ENCODE measurements at regions not wholly inside any gene's neighbourhood (a gene's known extent, or its start where the extent isn't known, plus 50 kb on each side); places are given as distances from the start of the nearest gene placed in this dataset.

- no peak overlapping the region for H3K4me3 ChIP-seq
- no peaks in the 10 kb centered on the region for H3K27me3 ChIP-seq (replicated peaks; ENCODE audit: insufficient read depth)
- 46% methylated on average over 21 of the region's 22 CpGs for WGBS
- intact Hi-C loops (cut with DNase I): loop anchor here (2.0 to 5.0 kb wide), 2 partner anchors 61 to 142 kb away; partner anchors contain the start of gene GPC1
- H3K27ac ChIP-seq: peak overlapping the region; percentile 5 to 42
- no peak for DNase-seq (ENCODE audit: low spot score)
- no peak for TF ChIP-seq POLR2AphosphoS5 (IDR thresholded peaks at IDR 0.05)
- TF ChIP-seq POLR2A (IDR thresholded peaks at IDR 0.05): no peak
- no peak for TF ChIP-seq CTCF (IDR thresholded peaks at IDR 0.05)
- no peaks in the 10 kb centered on the region for H3K36me3 ChIP-seq
- no peaks in the 10 kb centered on the region for H3K9me3 ChIP-seq
- peaks cover 4% of the 10 kb centered on the region for H3K4me1 ChIP-seq (replicated peaks)
Observed at GRCh38 chr2:240374085-240374907, 61.2 kb upstream of the GPC1 start.

- no peaks in the 10 kb centered on the region for H3K36me3 ChIP-seq
- no peak overlapping the region for H3K27ac ChIP-seq
- H3K27me3 ChIP-seq (replicated peaks; ENCODE audit: insufficient read depth): no peaks in the 10 kb centered on the region
- 98% methylated on average over 28 of the region's 28 CpGs for WGBS
- intact Hi-C loops (cut with DNase I): loop anchor here (2.0 kb wide), 1 partner anchor 60 kb away; the partner anchor contains the start of gene GPC1
- TF ChIP-seq POLR2AphosphoS5 (IDR thresholded peaks at IDR 0.05) (no peak), CTCF (IDR thresholded peaks at IDR 0.05) (no peak), POLR2A (IDR thresholded peaks at IDR 0.05) (no peak)
- DNase-seq (ENCODE audit: low spot score): no peak
- H3K4me1 ChIP-seq (replicated peaks): no peaks in the 10 kb centered on the region
- no peaks in the 10 kb centered on the region for H3K9me3 ChIP-seq
- H3K4me3 ChIP-seq: no peak overlapping the region
Observed at GRCh38 chr2:240375024-240375645, 60.3 kb upstream of the GPC1 start.

GRCh38 chr2:240376739-240377138 lies 58.7 kb upstream of the GPC1 start:
- 86% methylated on average over 12 of the region's 12 CpGs for WGBS
- TF ChIP-seq CTCF (IDR thresholded peaks at IDR 0.05) (no peak), POLR2A (IDR thresholded peaks at IDR 0.05) (no peak), POLR2AphosphoS5 (IDR thresholded peaks at IDR 0.05) (no peak)

GRCh38 chr2:240377366-240377765 lies 58.1 kb upstream of the GPC1 start:
- no peak overlapping the region for H3K4me3 ChIP-seq
- no peaks in the 10 kb centered on the region for H3K9me3 ChIP-seq
- H3K4me1 ChIP-seq (replicated peaks): no peaks in the 10 kb centered on the region
- DNase-seq (ENCODE audit: low spot score): no peak
- intact Hi-C loops (cut with DNase I): no loop called here
- H3K27ac ChIP-seq: no peak overlapping the region
- TF ChIP-seq POLR2AphosphoS5 (IDR thresholded peaks at IDR 0.05): no peak
- TF ChIP-seq CTCF (IDR thresholded peaks at IDR 0.05): no peak
- TF ChIP-seq POLR2A (IDR thresholded peaks at IDR 0.05): no peak
- no peaks in the 10 kb centered on the region for H3K27me3 ChIP-seq (replicated peaks; ENCODE audit: insufficient read depth)
- WGBS: 89% methylated on average over 10 of the region's 10 CpGs
- no peaks in the 10 kb centered on the region for H3K36me3 ChIP-seq

More at GRCh38 chr2:240376739-240377138, 58.7 kb upstream of the GPC1 start:
- Histone ChIP-seq H3K4me1 (replicated peaks) (no peaks in the 10 kb centered on the region), H3K9me3 (no peaks in the 10 kb centered on the region), H3K27me3 (replicated peaks; ENCODE audit: insufficient read depth) (no peaks in the 10 kb centered on the region), H3K4me3 (no peak overlapping the region), H3K27ac (no peak overlapping the region), H3K36me3 (no peaks in the 10 kb centered on the region)
- intact Hi-C loops (cut with DNase I): no loop called here
- DNase-seq (ENCODE audit: low spot score): no peak
